ENCODE measurements at regions not wholly inside any gene's neighbourhood (a gene's known extent, or its start where the extent isn't known, plus 50 kb on each side); places are given as distances from the start of the nearest gene placed in this dataset.

GRCh38 chr4:119940557-119940956, 126.1 kb downstream of the MAD2L1 start:
- DNase-seq (ENCODE audit: low read depth): no peak
- Histone ChIP-seq H3K4me3 (ENCODE audit: low read depth, low read length) (no peak overlapping the region), H3K27me3 (ENCODE audit: control insufficient read depth, insufficient read depth, low read length) (no peaks in the 10 kb centered on the region), H3K36me3 (ENCODE audit: control insufficient read depth, insufficient read depth, low read length) (no peaks in the 10 kb centered on the region)
- TF ChIP-seq, protein P1, sequence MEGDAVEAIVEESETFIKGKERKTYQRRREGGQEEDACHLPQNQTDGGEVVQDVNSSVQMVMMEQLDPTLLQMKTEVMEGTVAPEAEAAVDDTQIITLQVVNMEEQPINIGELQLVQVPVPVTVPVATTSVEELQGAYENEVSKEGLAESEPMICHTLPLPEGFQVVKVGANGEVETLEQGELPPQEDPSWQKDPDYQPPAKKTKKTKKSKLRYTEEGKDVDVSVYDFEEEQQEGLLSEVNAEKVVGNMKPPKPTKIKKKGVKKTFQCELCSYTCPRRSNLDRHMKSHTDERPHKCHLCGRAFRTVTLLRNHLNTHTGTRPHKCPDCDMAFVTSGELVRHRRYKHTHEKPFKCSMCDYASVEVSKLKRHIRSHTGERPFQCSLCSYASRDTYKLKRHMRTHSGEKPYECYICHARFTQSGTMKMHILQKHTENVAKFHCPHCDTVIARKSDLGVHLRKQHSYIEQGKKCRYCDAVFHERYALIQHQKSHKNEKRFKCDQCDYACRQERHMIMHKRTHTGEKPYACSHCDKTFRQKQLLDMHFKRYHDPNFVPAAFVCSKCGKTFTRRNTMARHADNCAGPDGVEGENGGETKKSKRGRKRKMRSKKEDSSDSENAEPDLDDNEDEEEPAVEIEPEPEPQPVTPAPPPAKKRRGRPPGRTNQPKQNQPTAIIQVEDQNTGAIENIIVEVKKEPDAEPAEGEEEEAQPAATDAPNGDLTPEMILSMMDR (IDR thresholded peaks at IDR 0.05; ENCODE audit: insufficient read depth, low read length, poor library complexity, severe bottlenecking): no peak

DNA sequence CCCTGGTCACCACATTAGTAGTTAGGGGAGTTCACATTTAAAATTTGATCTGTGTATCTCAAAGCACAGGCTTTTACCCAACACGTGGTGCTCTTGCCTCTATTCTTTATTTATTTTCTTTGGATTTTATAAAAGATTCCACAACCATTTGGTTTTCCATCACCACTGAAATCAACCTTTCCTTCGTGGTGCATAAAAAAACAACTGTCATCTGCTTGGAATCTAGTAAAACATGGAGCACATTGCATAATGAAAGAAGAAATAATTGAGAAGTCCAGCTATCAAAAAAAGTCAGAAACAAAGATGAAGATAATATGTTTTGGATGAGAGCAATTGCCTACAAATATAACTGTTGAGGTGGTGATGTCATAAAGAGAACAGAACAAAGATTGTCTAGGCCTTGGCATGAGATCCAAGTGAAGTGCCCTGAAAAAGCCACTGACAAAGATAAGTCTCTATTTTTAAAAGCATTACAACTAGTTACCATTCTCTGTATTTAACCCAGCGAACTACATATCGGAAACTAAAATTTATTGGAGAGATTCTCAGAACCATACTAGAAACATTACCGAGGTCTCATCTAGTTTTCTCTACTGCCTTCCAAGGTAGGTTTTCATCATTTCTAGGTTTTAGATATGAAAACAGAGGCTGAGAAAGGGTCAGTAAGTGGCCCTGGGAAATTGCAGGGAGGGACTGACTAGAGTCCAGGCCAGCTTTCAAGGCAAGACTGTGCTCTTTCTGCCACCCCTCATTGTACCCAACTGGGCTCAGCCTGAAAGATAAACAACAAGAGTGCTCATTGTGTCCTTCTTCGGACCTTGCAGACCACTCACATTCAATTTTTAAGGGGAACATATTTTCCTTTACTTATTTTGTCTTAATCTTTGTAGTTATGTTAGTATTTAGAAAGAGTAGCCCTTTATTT, 127.3 kb downstream of the MAD2L1 start:
- Histone ChIP-seq H3K4me3 (ENCODE audit: low read depth, low read length) (no peak overlapping the region), H3K27me3 (ENCODE audit: control insufficient read depth, insufficient read depth, low read length) (no peaks in the 10 kb centered on the region), H3K36me3 (ENCODE audit: control insufficient read depth, insufficient read depth, low read length) (no peaks in the 10 kb centered on the region)
- TF ChIP-seq, protein P1 (IDR thresholded peaks at IDR 0.05; ENCODE audit: insufficient read depth, low read length, poor library complexity, severe bottlenecking): no peak
- no peak for DNase-seq (ENCODE audit: low read depth)

DNA sequence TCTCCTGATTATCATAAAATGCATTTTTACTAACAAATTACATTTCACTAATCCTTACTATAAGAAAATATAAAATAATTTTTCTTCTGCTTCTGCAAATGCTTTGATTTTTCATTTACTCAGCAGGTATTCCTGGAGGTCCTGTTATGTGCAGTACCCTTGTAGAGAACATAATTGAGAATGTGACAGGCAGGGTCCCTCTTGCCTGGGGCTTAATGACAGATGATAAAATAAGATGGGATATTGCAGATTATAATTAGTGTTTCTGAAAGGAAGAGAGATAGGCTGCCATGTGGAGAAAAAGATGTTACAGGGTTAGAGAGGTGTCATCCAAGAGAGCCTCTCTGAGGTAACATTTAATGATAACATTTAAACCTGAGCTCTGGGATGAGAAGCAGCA, 128.9 kb downstream of the MAD2L1 start:
- Histone ChIP-seq H3K27me3 (ENCODE audit: control insufficient read depth, insufficient read depth, low read length) (no peaks in the 10 kb centered on the region), H3K36me3 (ENCODE audit: control insufficient read depth, insufficient read depth, low read length) (no peaks in the 10 kb centered on the region), H3K4me3 (ENCODE audit: low read depth, low read length) (no peak overlapping the region)
- DNase-seq (ENCODE audit: low read depth): no peak
- TF ChIP-seq, protein P1 (IDR thresholded peaks at IDR 0.05; ENCODE audit: insufficient read depth, low read length, poor library complexity, severe bottlenecking): no peak

DNA sequence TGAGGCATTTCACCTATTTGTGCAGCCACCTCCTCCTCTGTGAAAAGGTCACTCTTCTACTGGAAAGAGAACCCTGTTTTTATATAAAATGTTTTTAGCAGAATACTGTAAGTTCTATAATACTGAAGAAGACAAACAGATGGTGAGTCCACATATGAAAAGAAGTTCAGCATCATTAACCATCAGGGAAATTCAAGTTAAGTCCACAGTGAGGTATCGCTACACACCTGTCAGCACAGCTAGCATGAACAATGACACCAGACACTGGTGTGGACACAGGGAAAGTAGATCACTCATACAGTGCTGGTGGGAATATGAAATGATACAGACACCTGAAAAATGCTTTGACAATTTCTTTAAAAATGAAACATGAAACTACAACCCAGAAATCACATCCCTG, 133.0 kb downstream of the MAD2L1 start:
- Histone ChIP-seq H3K36me3 (ENCODE audit: control insufficient read depth, insufficient read depth, low read length) (no peaks in the 10 kb centered on the region), H3K4me3 (ENCODE audit: low read depth, low read length) (no peak overlapping the region), H3K27me3 (ENCODE audit: control insufficient read depth, insufficient read depth, low read length) (no peaks in the 10 kb centered on the region)
- DNase-seq (ENCODE audit: low read depth): no peak
- TF ChIP-seq, protein P1 (IDR thresholded peaks at IDR 0.05; ENCODE audit: insufficient read depth, low read length, poor library complexity, severe bottlenecking): no peak

DNA sequence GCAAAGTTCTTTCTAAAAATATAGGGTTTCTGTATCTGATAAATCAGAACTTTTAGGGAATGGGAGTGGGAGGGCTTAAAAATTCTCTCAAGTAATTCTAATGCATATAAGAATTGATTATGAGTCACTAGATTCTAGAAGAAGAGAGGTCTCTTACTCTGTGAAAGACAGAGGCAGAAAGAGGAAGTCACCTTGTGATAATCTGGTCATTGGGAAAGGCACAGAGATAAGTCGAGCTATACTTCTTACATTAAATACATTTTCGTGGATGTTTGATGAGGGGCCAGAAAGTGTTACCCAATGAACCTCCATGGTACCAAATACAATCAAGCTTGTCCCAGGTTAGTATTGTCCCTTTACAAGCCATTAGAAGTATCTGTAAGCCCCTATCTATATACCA, 134.4 kb downstream of the MAD2L1 start:
- TF ChIP-seq, protein P1 (IDR thresholded peaks at IDR 0.05; ENCODE audit: insufficient read depth, low read length, poor library complexity, severe bottlenecking): no peak

DNA sequence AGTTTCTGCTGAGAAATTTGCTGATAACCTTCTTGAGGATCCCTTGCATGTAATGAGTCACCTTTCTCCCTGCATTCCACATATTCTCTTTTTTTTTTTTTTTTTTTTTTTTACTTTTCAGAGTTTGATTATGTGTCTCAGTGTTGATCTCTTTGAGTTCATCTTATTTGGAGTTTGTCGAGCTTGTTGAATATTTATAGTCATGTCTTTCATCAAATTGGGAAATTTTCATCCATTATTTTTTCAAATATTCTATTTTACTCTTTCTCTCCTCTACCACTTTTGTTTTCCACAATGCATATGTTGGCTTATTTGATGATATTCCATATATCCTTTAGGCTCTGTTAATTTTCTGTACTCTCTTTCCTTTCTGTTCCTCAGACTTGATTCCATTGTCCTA, 136.1 kb downstream of the MAD2L1 start:
- H3K27me3 ChIP-seq (ENCODE audit: control insufficient read depth, insufficient read depth, low read length): no peaks in the 10 kb centered on the region
- no peak overlapping the region for H3K4me3 ChIP-seq (ENCODE audit: low read depth, low read length)
- TF ChIP-seq, protein P1 (IDR thresholded peaks at IDR 0.05; ENCODE audit: insufficient read depth, low read length, poor library complexity, severe bottlenecking): no peak
- H3K36me3 ChIP-seq (ENCODE audit: control insufficient read depth, insufficient read depth, low read length): no peaks in the 10 kb centered on the region
- DNase-seq (ENCODE audit: low read depth): no peak

More for the DNA sequence above, 134.4 kb downstream of the MAD2L1 start:
- Histone ChIP-seq H3K27me3 (ENCODE audit: control insufficient read depth, insufficient read depth, low read length) (no peaks in the 10 kb centered on the region), H3K36me3 (ENCODE audit: control insufficient read depth, insufficient read depth, low read length) (no peaks in the 10 kb centered on the region), H3K4me3 (ENCODE audit: low read depth, low read length) (no peak overlapping the region)
- no peak for DNase-seq (ENCODE audit: low read depth)
